ENCODE measurements at regions not wholly inside any gene's neighbourhood (a gene's known extent, or its start where the extent isn't known, plus 50 kb on each side); places are given as distances from the start of the nearest gene placed in this dataset.

DNA sequence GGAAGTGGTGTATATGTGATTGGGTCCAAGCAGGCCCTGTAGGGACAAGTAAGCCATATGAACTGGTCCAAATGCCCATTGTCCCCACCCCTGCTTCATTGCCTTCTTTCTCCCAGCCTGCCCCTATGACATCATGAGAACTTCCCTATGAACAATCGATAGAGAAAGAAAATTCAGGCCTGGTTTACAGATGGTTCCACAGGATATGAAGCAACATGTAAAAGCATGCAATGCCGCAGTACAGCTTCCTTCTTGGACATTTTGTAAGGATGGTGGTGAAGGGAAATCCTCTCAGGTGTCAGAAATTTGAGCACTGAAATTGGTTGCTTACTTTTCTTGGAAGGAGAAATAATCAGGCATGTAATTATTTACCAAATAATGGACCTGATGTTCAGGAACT is 581.7 kb downstream of the MRPL39 start:
- TF ChIP-seq TEAD4 (IDR thresholded peaks at IDR 0.05), result no peak
- TF ChIP-seq USF1 (IDR thresholded peaks at IDR 0.05), result no peak
- TF ChIP-seq, protein P1, sequence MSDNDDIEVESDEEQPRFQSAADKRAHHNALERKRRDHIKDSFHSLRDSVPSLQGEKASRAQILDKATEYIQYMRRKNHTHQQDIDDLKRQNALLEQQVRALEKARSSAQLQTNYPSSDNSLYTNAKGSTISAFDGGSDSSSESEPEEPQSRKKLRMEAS (IDR thresholded peaks at IDR 0.05), result no peak
- no peak for TF ChIP-seq YY1 (IDR thresholded peaks at IDR 0.05; ENCODE audit: low read depth)
- TF ChIP-seq CEBPB (IDR thresholded peaks at IDR 0.05), result no peak
- TF ChIP-seq TAF1 (IDR thresholded peaks at IDR 0.05; ENCODE audit: low read depth), result no peak
- TF ChIP-seq ZBTB7A (IDR thresholded peaks at IDR 0.05; ENCODE audit: low read depth), result no peak
- TF ChIP-seq, protein P2, sequence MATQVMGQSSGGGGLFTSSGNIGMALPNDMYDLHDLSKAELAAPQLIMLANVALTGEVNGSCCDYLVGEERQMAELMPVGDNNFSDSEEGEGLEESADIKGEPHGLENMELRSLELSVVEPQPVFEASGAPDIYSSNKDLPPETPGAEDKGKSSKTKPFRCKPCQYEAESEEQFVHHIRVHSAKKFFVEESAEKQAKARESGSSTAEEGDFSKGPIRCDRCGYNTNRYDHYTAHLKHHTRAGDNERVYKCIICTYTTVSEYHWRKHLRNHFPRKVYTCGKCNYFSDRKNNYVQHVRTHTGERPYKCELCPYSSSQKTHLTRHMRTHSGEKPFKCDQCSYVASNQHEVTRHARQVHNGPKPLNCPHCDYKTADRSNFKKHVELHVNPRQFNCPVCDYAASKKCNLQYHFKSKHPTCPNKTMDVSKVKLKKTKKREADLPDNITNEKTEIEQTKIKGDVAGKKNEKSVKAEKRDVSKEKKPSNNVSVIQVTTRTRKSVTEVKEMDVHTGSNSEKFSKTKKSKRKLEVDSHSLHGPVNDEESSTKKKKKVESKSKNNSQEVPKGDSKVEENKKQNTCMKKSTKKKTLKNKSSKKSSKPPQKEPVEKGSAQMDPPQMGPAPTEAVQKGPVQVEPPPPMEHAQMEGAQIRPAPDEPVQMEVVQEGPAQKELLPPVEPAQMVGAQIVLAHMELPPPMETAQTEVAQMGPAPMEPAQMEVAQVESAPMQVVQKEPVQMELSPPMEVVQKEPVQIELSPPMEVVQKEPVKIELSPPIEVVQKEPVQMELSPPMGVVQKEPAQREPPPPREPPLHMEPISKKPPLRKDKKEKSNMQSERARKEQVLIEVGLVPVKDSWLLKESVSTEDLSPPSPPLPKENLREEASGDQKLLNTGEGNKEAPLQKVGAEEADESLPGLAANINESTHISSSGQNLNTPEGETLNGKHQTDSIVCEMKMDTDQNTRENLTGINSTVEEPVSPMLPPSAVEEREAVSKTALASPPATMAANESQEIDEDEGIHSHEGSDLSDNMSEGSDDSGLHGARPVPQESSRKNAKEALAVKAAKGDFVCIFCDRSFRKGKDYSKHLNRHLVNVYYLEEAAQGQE (IDR thresholded peaks at IDR 0.05; ENCODE audit: low read depth), result no peak
- no peak for TF ChIP-seq EGR1 (IDR thresholded peaks at IDR 0.05)
- TF ChIP-seq NFIC (IDR thresholded peaks at IDR 0.05), result no peak
- TF ChIP-seq CREB1 (IDR thresholded peaks at IDR 0.05; ENCODE audit: low read depth), result no peak
- TF ChIP-seq RAD21 (IDR thresholded peaks at IDR 0.05; ENCODE audit: low read depth), result no peak
- no peak for TF ChIP-seq FOXM1 (IDR thresholded peaks at IDR 0.05; ENCODE audit: borderline replicate concordance, low read depth)
- TF ChIP-seq TCF12 (IDR thresholded peaks at IDR 0.05; ENCODE audit: low read depth), result no peak
- TF ChIP-seq EP300 (IDR thresholded peaks at IDR 0.05; ENCODE audit: borderline replicate concordance), result no peak

DNA sequence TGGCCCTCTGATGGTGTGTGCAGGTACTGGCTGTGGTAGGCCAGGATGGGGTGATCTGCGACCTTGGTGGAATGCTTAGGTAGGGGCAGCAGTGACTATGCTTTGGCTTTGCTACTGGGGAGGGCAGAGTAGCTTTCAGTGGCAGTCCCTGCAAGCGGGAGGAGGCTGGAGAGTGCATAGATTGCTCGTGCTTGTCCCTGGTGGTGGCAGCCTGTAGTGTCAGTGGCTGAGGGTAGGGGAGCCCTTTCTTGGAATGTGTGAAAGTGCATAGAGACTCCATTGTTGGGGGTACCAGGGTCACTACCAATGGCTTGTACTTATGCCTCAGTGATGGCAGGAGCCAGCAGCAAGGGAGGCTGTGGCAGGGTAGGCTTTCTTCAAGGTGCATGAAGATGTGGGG is 582.6 kb downstream of the MRPL39 start:
- TF ChIP-seq FOXM1 (IDR thresholded peaks at IDR 0.05; ENCODE audit: borderline replicate concordance, low read depth) (no peak), TEAD4 (IDR thresholded peaks at IDR 0.05) (no peak), YY1 (IDR thresholded peaks at IDR 0.05; ENCODE audit: low read depth) (no peak), TCF12 (IDR thresholded peaks at IDR 0.05; ENCODE audit: low read depth) (no peak), EP300 (IDR thresholded peaks at IDR 0.05; ENCODE audit: borderline replicate concordance) (no peak), USF1 (IDR thresholded peaks at IDR 0.05) (no peak), ZBTB7A (IDR thresholded peaks at IDR 0.05; ENCODE audit: low read depth) (no peak), TAF1 (IDR thresholded peaks at IDR 0.05; ENCODE audit: low read depth) (no peak), CREB1 (IDR thresholded peaks at IDR 0.05; ENCODE audit: low read depth) (no peak), RAD21 (IDR thresholded peaks at IDR 0.05; ENCODE audit: low read depth) (no peak), CEBPB (IDR thresholded peaks at IDR 0.05) (no peak), EGR1 (IDR thresholded peaks at IDR 0.05) (no peak), NFIC (IDR thresholded peaks at IDR 0.05) (no peak)
- TF ChIP-seq, protein P2 (IDR thresholded peaks at IDR 0.05; ENCODE audit: low read depth), result no peak
- TF ChIP-seq, protein P1 (IDR thresholded peaks at IDR 0.05), result no peak

DNA sequence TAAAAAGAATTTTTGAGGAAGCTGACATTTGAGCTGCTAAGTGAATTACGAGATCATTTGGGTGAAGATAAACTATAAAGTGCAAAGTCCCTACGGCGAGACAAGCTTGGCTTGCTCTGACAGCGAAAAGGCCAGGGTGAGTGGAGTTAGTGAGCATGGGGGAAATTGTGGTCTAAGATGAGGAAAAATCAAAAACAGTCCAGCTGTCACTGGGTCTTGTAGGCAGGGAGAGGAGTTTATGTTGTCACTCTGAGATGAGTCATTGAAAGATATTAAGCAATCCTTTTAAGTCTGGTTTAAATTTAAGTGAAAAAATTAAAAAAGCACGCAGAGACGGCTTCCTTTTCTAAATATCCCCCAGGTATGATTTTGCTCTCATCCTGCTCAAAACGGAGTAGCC is 601.9 kb downstream of the MRPL39 start:
- TF ChIP-seq, protein P2 (IDR thresholded peaks at IDR 0.05; ENCODE audit: low read depth), result no peak
- TF ChIP-seq FOXM1 (IDR thresholded peaks at IDR 0.05; ENCODE audit: borderline replicate concordance, low read depth) (no peak), NFIC (IDR thresholded peaks at IDR 0.05) (no peak)

DNA sequence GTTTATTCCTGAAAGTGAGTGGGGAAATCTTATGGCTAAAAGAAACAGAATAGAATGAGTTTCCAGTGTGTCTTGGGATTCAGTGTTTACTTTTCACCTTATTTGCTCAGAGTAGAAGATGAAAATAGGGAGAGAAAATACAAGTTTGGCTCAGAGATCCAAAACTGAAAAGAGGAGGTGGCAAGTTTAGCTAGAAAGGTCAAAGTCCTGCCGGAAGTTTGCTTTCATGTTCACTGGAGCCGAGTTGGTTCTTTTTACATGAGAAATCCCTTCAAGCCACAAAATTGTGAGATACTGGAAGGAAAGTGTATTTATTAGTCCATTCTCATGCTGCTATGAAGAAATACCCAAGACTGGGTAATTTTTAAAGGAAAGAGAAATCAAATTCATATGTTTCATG is 604.6 kb downstream of the MRPL39 start:
- no peak for TF ChIP-seq USF1 (IDR thresholded peaks at IDR 0.05)
- TF ChIP-seq, protein P1 (IDR thresholded peaks at IDR 0.05), result no peak
- no peak for TF ChIP-seq EGR1 (IDR thresholded peaks at IDR 0.05)
- TF ChIP-seq EP300 (IDR thresholded peaks at IDR 0.05; ENCODE audit: borderline replicate concordance), result no peak
- no peak for TF ChIP-seq NFIC (IDR thresholded peaks at IDR 0.05)
- TF ChIP-seq RAD21 (IDR thresholded peaks at IDR 0.05; ENCODE audit: low read depth), result no peak
- TF ChIP-seq TCF12 (IDR thresholded peaks at IDR 0.05; ENCODE audit: low read depth), result no peak
- no peak for TF ChIP-seq TAF1 (IDR thresholded peaks at IDR 0.05; ENCODE audit: low read depth)
- no peak for TF ChIP-seq CEBPB (IDR thresholded peaks at IDR 0.05)
- no peak for TF ChIP-seq TEAD4 (IDR thresholded peaks at IDR 0.05)
- TF ChIP-seq YY1 (IDR thresholded peaks at IDR 0.05; ENCODE audit: low read depth), result no peak
- no peak for TF ChIP-seq FOXM1 (IDR thresholded peaks at IDR 0.05; ENCODE audit: borderline replicate concordance, low read depth)
- TF ChIP-seq, protein P2 (IDR thresholded peaks at IDR 0.05; ENCODE audit: low read depth), result no peak
- TF ChIP-seq ZBTB7A (IDR thresholded peaks at IDR 0.05; ENCODE audit: low read depth), result no peak
- TF ChIP-seq CREB1 (IDR thresholded peaks at IDR 0.05; ENCODE audit: low read depth), result no peak
